GM19099 (cell line): ENCODE measurements at regions not wholly inside any gene's neighbourhood (a gene's known extent, or its start where the extent isn't known, plus 50 kb on each side); places are given as distances from the start of the nearest gene placed in this dataset.
A peak's percentile ranks its signal among the peaks of the same experiment; 100 is the strongest.

Experiments used
- POLR2A ChIP-seq: IDR thresholded peaks from 3 replicates; pipeline ENCODE4 v1.6.1; 2011; ENCODE audit warnings: low read depth; ENCODE audit not compliant: insufficient read length; ENCODE audit errors: extremely low read depth

GRCh38 chr3:194758716-194759115 lies 73.0 kb downstream of the FAM43A start:
- no peak for TF ChIP-seq POLR2A

GRCh38 chr3:194760494-194761137 lies 74.9 kb downstream of the FAM43A start:
- TF ChIP-seq POLR2A: no peak

GRCh38 chr3:194761384-194761783 lies 75.7 kb downstream of the FAM43A start:
- TF ChIP-seq POLR2A: no peak

- no peak for TF ChIP-seq POLR2A
Measured at GRCh38 chr3:194766845-194767244, 81.2 kb downstream of the FAM43A start.

GRCh38 chr3:194767446-194768207 lies 81.9 kb downstream of the FAM43A start:
- no peak for TF ChIP-seq POLR2A

GRCh38 chr3:194768586-194768985 lies 82.9 kb downstream of the FAM43A start:
- TF ChIP-seq POLR2A: no peak

- peak; percentile 49 for TF ChIP-seq POLR2A
Measured at GRCh38 chr3:194769020-194769643, 83.4 kb downstream of the FAM43A start.

- TF ChIP-seq POLR2A: no peak
Measured at GRCh38 chr3:194772241-194773000, 86.7 kb downstream of the FAM43A start.

GRCh38 chr3:194773216-194773615 lies 87.5 kb downstream of the FAM43A start:
- no peak for TF ChIP-seq POLR2A

- TF ChIP-seq POLR2A: no peak
Measured at GRCh38 chr3:194773771-194774455, 88.2 kb downstream of the FAM43A start.

- TF ChIP-seq POLR2A: no peak
Measured at GRCh38 chr3:194775266-194775665, 89.6 kb downstream of the FAM43A start.

GRCh38 chr3:194775731-194776130 lies 90.0 kb downstream of the FAM43A start:
- TF ChIP-seq POLR2A: no peak

- TF ChIP-seq POLR2A: no peak
Measured at GRCh38 chr3:194777729-194778128, 92.0 kb downstream of the FAM43A start.

- no peak for TF ChIP-seq POLR2A
Measured at GRCh38 chr3:194779729-194780224, 94.1 kb downstream of the FAM43A start.
